ENCODE measurements at regions not wholly inside any gene's neighbourhood (a gene's known extent, or its start where the extent isn't known, plus 50 kb on each side); places are given as distances from the start of the nearest gene placed in this dataset.

DNA sequence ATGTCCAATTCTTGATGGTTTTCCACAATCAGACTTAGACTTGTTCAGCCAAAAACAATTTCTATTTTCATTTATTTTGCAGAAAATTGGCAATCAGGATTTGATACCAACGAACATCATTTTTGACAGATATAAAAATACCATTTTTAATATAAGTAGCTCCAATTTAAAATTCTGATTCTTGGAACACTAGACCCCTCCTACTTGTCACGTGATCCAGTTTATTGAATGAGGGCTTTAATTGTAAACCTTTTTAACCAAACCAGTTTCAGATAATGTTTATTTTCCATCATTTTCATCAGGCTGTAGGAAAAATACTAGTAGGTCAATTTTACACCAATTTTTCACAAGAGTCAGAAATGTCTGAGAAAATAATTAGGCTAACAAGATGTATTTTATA is 607.2 kb upstream of the RGS18 start:
- H3K27me3 Mint-ChIP-seq (ENCODE audit: low read depth in 3 of 3) = no peaks in the 10 kb centered on the region
- H3K27ac Mint-ChIP-seq = no peak overlapping the region
- no peak overlapping the region for H3K4me3 Mint-ChIP-seq
- H3K4me1 Mint-ChIP-seq = no peaks in the 10 kb centered on the region
- peaks cover 10 to 48% (median 27%) of the 10 kb centered on the region in 6 donors for H3K9me3 Mint-ChIP-seq
- DNase-seq = no peak
- H3K36me3 Mint-ChIP-seq = peaks cover 3 to 9% (median 4%) of the 10 kb centered on the region in 3 donors

DNA sequence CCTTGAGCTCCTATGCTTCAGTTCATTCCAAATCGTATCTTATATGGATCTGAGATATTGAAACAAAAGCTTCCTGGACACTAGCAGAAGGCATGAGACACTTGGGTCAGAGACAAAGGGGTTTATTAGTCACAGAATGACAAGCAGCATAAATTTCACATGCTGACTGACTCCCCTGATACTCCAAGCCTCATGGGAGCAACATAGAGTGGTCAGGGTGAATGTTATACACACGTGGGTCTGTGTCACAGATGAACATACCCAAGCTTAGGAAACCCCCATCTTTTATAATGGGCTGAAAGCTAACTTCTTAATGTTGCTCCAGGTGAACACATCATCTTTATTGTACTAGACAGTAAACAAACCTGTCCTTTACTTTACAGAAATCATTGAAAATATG is 599.9 kb upstream of the RGS18 start:
- Mint-ChIP-seq H3K27me3 (ENCODE audit: low read depth in 3 of 3) (peaks cover 0 to 2% (median 2%) of the 10 kb centered on the region in 3 donors), H3K36me3 (no peaks in the 10 kb centered on the region), H3K9me3 (peaks cover 8 to 44% (median 20%) of the 10 kb centered on the region in 6 donors), H3K4me1 (no peaks in the 10 kb centered on the region), H3K27ac (no peak overlapping the region), H3K4me3 (no peak overlapping the region)
- no peak for DNase-seq

GRCh38 chr1:191561276-191561675 is 597.0 kb upstream of the RGS18 start:
- Mint-ChIP-seq H3K4me1 (no peaks in the 10 kb centered on the region), H3K27ac (no peak overlapping the region), H3K27me3 (ENCODE audit: low read depth in 3 of 3) (peaks cover 0 to 4% (median 3%) of the 10 kb centered on the region in 3 donors), H3K36me3 (no peaks in the 10 kb centered on the region), H3K9me3 (peaks cover 9 to 40% (median 20%) of the 10 kb centered on the region in 6 donors), H3K4me3 (no peak overlapping the region)
- DNase-seq = no peak

DNA sequence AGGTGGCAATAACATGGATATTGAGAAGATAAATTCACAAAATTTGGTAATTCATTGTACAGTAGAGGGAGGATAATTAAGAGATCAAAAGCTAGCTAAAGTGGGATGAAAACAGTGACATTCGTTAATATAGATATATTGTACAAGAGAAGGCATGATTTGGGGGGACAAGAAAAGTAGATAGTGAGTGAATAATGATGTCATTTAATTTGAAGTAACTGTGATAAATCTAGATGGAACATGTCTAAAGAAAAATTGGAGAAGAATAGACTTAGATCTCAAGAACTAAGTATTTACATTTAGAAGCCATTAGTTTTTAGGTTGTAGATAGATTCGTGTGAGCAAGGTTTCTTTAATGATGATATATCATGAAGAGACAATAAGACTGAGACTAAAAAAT is 594.0 kb upstream of the RGS18 start:
- H3K27ac Mint-ChIP-seq = no peak overlapping the region
- no peak overlapping the region for H3K4me3 Mint-ChIP-seq
- no peaks in the 10 kb centered on the region for H3K4me1 Mint-ChIP-seq
- H3K36me3 Mint-ChIP-seq = no peaks in the 10 kb centered on the region
- DNase-seq = no peak
- H3K9me3 Mint-ChIP-seq = peaks cover 14 to 41% (median 21%) of the 10 kb centered on the region in 6 donors
- peaks cover 0 to 3% (median 2%) of the 10 kb centered on the region in 3 donors for H3K27me3 Mint-ChIP-seq (ENCODE audit: low read depth in 3 of 3)

DNA sequence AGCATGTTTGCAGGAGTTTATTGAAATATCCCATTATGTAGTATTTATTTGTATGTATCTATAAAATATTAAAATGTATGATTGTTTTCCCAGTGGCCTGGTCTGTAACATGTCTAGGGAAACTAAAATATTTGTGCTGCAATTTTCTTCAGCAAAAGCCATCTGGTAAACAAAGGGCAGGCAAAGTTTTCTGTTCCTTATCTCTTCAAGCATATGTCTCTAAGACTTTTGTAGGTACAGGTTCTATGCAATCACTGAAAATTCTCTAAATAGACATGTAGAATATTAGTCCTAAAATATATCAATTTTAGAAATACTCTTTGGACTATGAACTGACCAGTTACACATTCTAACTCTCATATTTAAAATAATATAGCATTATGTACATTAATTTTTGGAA is 585.8 kb upstream of the RGS18 start:
- H3K9me3 Mint-ChIP-seq = peaks cover under 1 to 24% (median 16%) of the 10 kb centered on the region in 6 donors
- no peak overlapping the region for H3K27ac Mint-ChIP-seq
- DNase-seq = no peak
- no peak overlapping the region for H3K4me3 Mint-ChIP-seq
- no peaks in the 10 kb centered on the region for H3K4me1 Mint-ChIP-seq
- H3K27me3 Mint-ChIP-seq (ENCODE audit: low read depth in 3 of 3) = peaks cover 0 to 2% (median 0%) of the 10 kb centered on the region in 3 donors
- no peaks in the 10 kb centered on the region for H3K36me3 Mint-ChIP-seq

- no peak overlapping the region for H3K27ac Mint-ChIP-seq
- no peaks in the 10 kb centered on the region for H3K36me3 Mint-ChIP-seq
These were observed 583.1 kb upstream of the RGS18 start for GRCh38 chr1:191575180-191575579.

DNA sequence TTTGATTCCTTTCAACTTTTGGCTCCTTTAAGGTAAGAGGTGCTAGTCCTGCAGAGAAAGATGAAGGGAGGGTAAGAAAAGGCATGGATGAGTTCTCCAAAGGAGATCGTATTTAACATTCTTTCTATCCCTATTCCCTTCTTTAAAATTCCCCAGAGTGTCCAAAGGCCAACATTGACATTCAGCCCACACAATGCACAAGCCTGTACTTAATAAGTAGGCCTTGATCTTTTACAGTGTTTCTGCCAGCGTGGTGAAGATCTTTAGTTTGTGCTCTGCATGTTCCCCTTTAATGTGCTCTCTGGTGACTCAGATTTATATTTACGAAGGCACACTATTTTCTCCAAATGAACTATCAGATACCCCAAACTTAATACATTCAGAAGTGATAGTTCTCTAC is 582.5 kb upstream of the RGS18 start:
- Mint-ChIP-seq H3K27me3 (ENCODE audit: low read depth in 3 of 3) (peaks cover 0 to 2% (median 0%) of the 10 kb centered on the region in 3 donors), H3K9me3 (peaks cover 8 to 40% (median 13%) of the 10 kb centered on the region in 6 donors), H3K4me1 (no peaks in the 10 kb centered on the region), H3K36me3 (no peaks in the 10 kb centered on the region), H3K27ac (no peak overlapping the region), H3K4me3 (no peak overlapping the region)
- no peak for DNase-seq

More at GRCh38 chr1:191575180-191575579, 583.1 kb upstream of the RGS18 start:
- no peak overlapping the region for H3K4me3 Mint-ChIP-seq
- peaks cover 0 to 2% (median 0%) of the 10 kb centered on the region in 3 donors for H3K27me3 Mint-ChIP-seq (ENCODE audit: low read depth in 3 of 3)
- peaks cover 5 to 35% (median 14%) of the 10 kb centered on the region in 6 donors for H3K9me3 Mint-ChIP-seq
- H3K4me1 Mint-ChIP-seq = no peaks in the 10 kb centered on the region
- no peak for DNase-seq

DNA sequence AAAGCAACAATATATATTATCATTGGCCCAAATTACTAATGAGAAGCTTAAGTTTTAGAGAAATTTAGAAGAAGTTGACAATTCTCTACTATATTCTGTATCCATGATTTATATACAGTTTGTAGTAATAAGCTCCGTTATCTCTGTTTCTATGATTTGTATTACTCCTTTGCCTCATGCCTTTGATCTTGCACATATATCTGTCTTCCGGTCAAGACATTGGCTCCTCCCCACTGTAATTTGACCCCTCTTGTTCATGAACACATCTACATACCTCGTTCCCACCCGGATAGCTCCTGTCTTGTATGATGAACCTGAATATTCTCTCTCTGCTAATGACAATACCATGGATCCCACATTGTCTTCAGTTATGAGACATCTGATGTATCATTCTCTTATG is 581.0 kb upstream of the RGS18 start:
- no peak overlapping the region for H3K27ac Mint-ChIP-seq
- no peak for DNase-seq
- no peaks in the 10 kb centered on the region for H3K36me3 Mint-ChIP-seq
- no peak overlapping the region for H3K4me3 Mint-ChIP-seq
- peaks cover 8 to 42% (median 18%) of the 10 kb centered on the region in 6 donors for H3K9me3 Mint-ChIP-seq
- no peaks in the 10 kb centered on the region for H3K4me1 Mint-ChIP-seq
- no peaks in the 10 kb centered on the region for H3K27me3 Mint-ChIP-seq (ENCODE audit: low read depth in 3 of 3)

GRCh38 chr1:191578281-191578680 is 580.0 kb upstream of the RGS18 start:
- Mint-ChIP-seq H3K4me3 (no peak overlapping the region), H3K36me3 (no peaks in the 10 kb centered on the region), H3K27me3 (ENCODE audit: low read depth in 3 of 3) (no peaks in the 10 kb centered on the region), H3K27ac (no peak overlapping the region), H3K9me3 (peaks cover 8 to 52% (median 24%) of the 10 kb centered on the region in 6 donors), H3K4me1 (no peaks in the 10 kb centered on the region)
- no peak for DNase-seq

GRCh38 chr1:191579019-191579418 is 579.2 kb upstream of the RGS18 start:
- peaks cover 11 to 60% (median 29%) of the 10 kb centered on the region in 6 donors for H3K9me3 Mint-ChIP-seq
- H3K4me1 Mint-ChIP-seq = no peaks in the 10 kb centered on the region
- H3K27me3 Mint-ChIP-seq (ENCODE audit: low read depth in 3 of 3) = no peaks in the 10 kb centered on the region
- no peak overlapping the region for H3K27ac Mint-ChIP-seq
- no peaks in the 10 kb centered on the region for H3K36me3 Mint-ChIP-seq
- DNase-seq = no peak
- H3K4me3 Mint-ChIP-seq = no peak overlapping the region

GRCh38 chr1:191582169-191582568 is 576.1 kb upstream of the RGS18 start:
- no peak overlapping the region for H3K4me3 Mint-ChIP-seq
- no peak for DNase-seq
- H3K4me1 Mint-ChIP-seq = no peaks in the 10 kb centered on the region
- no peaks in the 10 kb centered on the region for H3K36me3 Mint-ChIP-seq
- H3K27me3 Mint-ChIP-seq (ENCODE audit: low read depth in 3 of 3) = no peaks in the 10 kb centered on the region
- peaks cover 14 to 75% (median 39%) of the 10 kb centered on the region in 6 donors for H3K9me3 Mint-ChIP-seq
- H3K27ac Mint-ChIP-seq = no peak overlapping the region

DNA sequence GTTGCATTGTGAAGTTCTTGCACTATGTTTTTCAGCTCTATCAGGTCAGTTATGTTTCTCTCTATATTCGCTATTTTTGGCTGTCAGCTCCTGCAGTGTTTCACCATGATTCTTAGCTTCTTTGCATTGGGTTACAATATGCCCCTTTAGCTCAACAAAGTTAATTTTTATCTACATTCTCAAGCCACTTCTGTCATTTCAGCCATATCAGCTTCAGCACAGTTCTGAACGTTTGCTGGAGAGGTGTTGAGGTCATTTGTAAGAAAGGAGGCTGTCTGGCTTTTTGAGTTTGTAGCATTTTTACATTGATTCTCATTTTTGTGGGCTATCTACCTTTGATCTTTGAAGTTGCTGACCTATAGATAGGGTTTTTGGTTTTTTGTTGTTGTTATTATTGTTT is 573.2 kb upstream of the RGS18 start:
- Mint-ChIP-seq H3K36me3 (no peaks in the 10 kb centered on the region), H3K27ac (no peak overlapping the region), H3K4me1 (no peaks in the 10 kb centered on the region), H3K27me3 (ENCODE audit: low read depth in 3 of 3) (no peaks in the 10 kb centered on the region), H3K9me3 (peaks cover 13 to 73% (median 38%) of the 10 kb centered on the region in 6 donors), H3K4me3 (no peak overlapping the region)
- no peak for DNase-seq

DNA sequence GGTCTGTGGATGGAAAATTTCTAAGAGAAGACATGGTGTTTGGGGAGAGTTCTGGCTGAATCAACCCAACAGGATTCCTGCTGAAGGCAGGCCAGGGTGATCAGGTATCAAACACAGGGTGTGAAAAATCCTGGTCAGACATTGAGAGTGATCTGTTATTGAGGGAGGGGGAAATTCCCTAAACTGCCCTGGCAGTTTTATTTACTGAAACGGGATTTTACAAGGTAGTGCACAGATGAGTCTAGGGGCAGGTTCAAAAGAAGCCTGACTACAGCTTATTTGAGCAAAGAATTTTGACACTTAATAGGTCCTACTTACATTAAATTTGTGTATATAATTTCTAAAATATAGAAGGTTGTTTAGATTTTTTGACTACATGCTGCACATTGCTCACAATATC is 569.4 kb upstream of the RGS18 start:
- H3K27me3 Mint-ChIP-seq (ENCODE audit: low read depth in 3 of 3) = no peaks in the 10 kb centered on the region
- H3K4me1 Mint-ChIP-seq = no peaks in the 10 kb centered on the region
- H3K27ac Mint-ChIP-seq = no peak overlapping the region
- no peak for DNase-seq
- H3K4me3 Mint-ChIP-seq = no peak overlapping the region
- no peaks in the 10 kb centered on the region for H3K36me3 Mint-ChIP-seq
- H3K9me3 Mint-ChIP-seq = peaks cover 9 to 68% (median 31%) of the 10 kb centered on the region in 6 donors

- Mint-ChIP-seq H3K4me3 (no peak overlapping the region), H3K36me3 (no peaks in the 10 kb centered on the region), H3K27me3 (ENCODE audit: low read depth in 3 of 3) (no peaks in the 10 kb centered on the region), H3K4me1 (no peaks in the 10 kb centered on the region), H3K9me3 (peaks cover 9 to 66% (median 32%) of the 10 kb centered on the region in 6 donors), H3K27ac (no peak overlapping the region)
- no peak for DNase-seq
These were observed 568.7 kb upstream of the RGS18 start for GRCh38 chr1:191589536-191589935.

- Mint-ChIP-seq H3K4me3 (no peak overlapping the region), H3K9me3 (peaks cover 6 to 60% (median 26%) of the 10 kb centered on the region in 6 donors), H3K27ac (no peak overlapping the region), H3K36me3 (no peaks in the 10 kb centered on the region), H3K4me1 (no peaks in the 10 kb centered on the region), H3K27me3 (ENCODE audit: low read depth in 3 of 3) (no peaks in the 10 kb centered on the region)
- DNase-seq = no peak
These were observed 567.7 kb upstream of the RGS18 start for GRCh38 chr1:191590578-191590977.

All from immature natural killer cell (primary cell).